ENCODE measurements at regions not wholly inside any gene's neighbourhood (a gene's known extent, or its start where the extent isn't known, plus 50 kb on each side); places are given as distances from the start of the nearest gene placed in this dataset.

DNA sequence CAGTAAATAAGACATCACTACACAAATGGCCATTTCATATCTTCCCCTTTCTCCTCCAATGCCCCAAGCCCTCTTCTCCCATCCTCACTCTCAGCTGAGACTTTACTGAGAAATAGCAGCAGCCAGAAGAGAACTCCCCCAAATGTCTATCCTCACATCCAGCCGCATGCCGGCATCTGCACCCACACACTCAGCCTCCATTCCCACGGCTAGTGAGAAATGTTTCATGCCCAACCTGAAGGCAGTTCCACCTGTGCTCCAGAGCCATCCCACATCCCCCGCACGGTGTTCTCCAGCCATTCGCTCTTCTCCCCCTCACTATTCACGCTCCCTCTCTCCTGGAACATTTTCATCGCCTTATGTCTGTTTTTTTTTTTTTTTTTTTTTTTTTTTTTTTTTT is 208.7 kb upstream of the DIO3 start:
- in situ Hi-C loops (cut with MboI; ENCODE audit: low pct_unique_long_range_greater_than_20kb, low sequenced_read_pairs, unreplicated experiment): no loop called here
- TF ChIP-seq, protein P1, sequence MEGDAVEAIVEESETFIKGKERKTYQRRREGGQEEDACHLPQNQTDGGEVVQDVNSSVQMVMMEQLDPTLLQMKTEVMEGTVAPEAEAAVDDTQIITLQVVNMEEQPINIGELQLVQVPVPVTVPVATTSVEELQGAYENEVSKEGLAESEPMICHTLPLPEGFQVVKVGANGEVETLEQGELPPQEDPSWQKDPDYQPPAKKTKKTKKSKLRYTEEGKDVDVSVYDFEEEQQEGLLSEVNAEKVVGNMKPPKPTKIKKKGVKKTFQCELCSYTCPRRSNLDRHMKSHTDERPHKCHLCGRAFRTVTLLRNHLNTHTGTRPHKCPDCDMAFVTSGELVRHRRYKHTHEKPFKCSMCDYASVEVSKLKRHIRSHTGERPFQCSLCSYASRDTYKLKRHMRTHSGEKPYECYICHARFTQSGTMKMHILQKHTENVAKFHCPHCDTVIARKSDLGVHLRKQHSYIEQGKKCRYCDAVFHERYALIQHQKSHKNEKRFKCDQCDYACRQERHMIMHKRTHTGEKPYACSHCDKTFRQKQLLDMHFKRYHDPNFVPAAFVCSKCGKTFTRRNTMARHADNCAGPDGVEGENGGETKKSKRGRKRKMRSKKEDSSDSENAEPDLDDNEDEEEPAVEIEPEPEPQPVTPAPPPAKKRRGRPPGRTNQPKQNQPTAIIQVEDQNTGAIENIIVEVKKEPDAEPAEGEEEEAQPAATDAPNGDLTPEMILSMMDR (IDR thresholded peaks at IDR 0.05; ENCODE audit: extremely low read depth, insufficient read depth, missing control alignments): no peak
- no peak for DNase-seq (ENCODE audit: low spot score)

DNA sequence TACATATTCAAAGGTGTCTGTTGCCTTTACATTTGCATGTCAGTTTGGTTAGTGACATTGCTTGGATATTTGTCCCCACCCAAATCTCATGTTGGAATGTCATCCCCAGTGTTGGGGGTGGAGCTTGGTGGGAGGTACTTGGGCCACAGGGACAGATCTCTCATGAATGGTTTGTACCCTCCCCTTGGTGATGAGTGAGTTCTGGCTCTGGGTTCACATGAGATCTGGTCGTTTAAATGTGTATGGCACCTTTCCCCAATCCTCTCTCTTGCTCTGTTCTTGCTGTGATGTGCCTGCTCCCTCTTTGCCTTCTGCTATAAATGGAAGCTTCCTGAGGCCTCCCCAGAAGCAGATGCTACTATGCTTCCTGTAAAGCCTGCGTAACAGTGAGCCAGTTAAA is 207.9 kb upstream of the DIO3 start:
- in situ Hi-C loops (cut with MboI; ENCODE audit: low pct_unique_long_range_greater_than_20kb, low sequenced_read_pairs, unreplicated experiment): no loop called here
- TF ChIP-seq, protein P1 (IDR thresholded peaks at IDR 0.05; ENCODE audit: extremely low read depth, insufficient read depth, missing control alignments): no peak
- no peak for DNase-seq (ENCODE audit: low spot score)

- no peak for DNase-seq (ENCODE audit: low spot score)
- in situ Hi-C loops (cut with MboI; ENCODE audit: low pct_unique_long_range_greater_than_20kb, low sequenced_read_pairs, unreplicated experiment): no loop called here
- TF ChIP-seq, protein P1 (IDR thresholded peaks at IDR 0.05; ENCODE audit: extremely low read depth, insufficient read depth, missing control alignments): no peak
These were observed 206.6 kb upstream of the DIO3 start for GRCh38 chr14:101354726-101355125.

DNA sequence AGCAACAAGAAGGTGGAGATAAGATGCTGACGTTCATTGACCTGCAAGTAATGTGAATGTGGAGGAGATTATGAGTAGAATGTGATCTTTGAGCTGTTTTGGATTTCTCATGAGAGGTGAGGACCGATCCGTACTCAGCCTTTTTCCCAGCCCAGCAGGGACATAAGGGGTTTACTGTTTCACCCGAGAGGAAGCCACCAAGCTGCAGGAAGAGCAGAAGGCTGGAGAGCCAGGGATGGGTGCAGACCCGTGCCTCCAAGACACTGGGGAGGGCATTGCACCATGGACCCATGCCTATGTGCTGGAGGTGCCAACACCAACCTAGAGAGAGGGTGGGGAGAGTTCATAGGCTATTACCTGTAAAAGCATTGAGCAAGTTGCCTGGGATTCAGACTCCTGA is 206.0 kb upstream of the DIO3 start:
- DNase-seq (ENCODE audit: low spot score): no peak
- TF ChIP-seq, protein P1 (IDR thresholded peaks at IDR 0.05; ENCODE audit: extremely low read depth, insufficient read depth, missing control alignments): no peak

GRCh38 chr14:101357038-101357437 is 204.3 kb upstream of the DIO3 start:
- in situ Hi-C loops (cut with MboI; ENCODE audit: low pct_unique_long_range_greater_than_20kb, low sequenced_read_pairs, unreplicated experiment): no loop called here
- TF ChIP-seq, protein P1 (IDR thresholded peaks at IDR 0.05; ENCODE audit: extremely low read depth, insufficient read depth, missing control alignments): no peak
- DNase-seq (ENCODE audit: low spot score): no peak

More for the DNA sequence above, 206.0 kb upstream of the DIO3 start:
- in situ Hi-C loops (cut with MboI; ENCODE audit: low pct_unique_long_range_greater_than_20kb, low sequenced_read_pairs, unreplicated experiment): no loop called here

- TF ChIP-seq, protein P1 (IDR thresholded peaks at IDR 0.05; ENCODE audit: extremely low read depth, insufficient read depth, missing control alignments): no peak
- in situ Hi-C loops (cut with MboI; ENCODE audit: low pct_unique_long_range_greater_than_20kb, low sequenced_read_pairs, unreplicated experiment): no loop called here
- no peak for DNase-seq (ENCODE audit: low spot score)
These were observed 203.6 kb upstream of the DIO3 start for GRCh38 chr14:101357559-101358319.
